Suppressor macrophage treated with lipopolysaccharide for 1 hour (primary cell): ENCODE measurements at regions not wholly inside any gene's neighbourhood (a gene's known extent, or its start where the extent isn't known, plus 50 kb on each side); places are given as distances from the start of the nearest gene placed in this dataset.
"Not testable (repeated sequence)": the region's sequence is repeated elsewhere in the genome, so short reads cannot be mapped to it uniquely, and the experiment has no call there.

Experiments
- DNase-seq, 3 donors: peaks; one replicate each; pipeline ENCODE4 v3.0.0-alpha.2; 2020 to 2022

DNA sequence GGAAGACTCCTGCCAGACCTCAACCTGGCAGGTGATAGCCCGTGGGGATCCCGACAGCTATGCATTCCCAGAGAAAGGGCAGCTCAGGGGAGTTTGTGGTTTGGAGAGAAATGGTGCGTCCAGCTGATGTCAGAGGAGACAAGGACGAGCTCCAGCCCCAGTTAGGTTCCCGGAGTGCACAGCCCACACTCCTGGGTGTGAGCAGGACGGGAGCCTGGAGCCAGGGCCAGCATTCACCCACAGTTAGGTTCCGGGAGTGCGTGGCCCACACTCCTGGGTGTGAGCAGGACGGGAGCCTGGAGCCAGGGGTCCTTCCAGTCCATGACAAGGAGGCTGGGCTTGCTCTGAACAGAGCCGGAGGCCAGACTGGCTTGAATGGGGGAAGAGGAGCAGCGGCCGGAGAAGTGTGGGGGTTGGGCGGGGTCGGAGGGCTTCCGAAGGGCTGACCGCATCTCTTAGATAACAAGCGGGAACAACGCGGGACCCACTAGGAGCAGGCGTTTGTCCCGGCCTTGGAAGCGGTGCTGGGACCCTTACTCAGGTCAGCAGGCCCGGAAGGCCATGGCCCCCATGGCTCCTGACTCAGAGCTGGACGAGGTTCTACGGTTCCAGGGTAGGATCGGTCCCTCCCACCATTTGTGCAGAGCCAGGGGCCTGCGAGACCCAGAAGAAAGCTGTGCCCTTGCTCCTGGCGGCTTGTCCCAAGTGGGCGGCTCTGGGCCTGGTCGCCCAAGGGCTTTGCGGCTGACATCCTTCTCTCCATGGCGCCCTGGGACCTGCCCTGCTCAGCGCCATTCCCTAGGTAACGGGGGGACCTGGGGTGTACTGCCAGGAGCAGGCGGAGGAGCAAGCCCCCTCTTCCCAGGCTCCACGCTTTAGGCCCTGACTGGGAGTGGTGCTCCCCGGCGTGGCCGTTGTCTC is 185.6 kb downstream of the RTP5 start:
- DNase-seq: no peak

DNA sequence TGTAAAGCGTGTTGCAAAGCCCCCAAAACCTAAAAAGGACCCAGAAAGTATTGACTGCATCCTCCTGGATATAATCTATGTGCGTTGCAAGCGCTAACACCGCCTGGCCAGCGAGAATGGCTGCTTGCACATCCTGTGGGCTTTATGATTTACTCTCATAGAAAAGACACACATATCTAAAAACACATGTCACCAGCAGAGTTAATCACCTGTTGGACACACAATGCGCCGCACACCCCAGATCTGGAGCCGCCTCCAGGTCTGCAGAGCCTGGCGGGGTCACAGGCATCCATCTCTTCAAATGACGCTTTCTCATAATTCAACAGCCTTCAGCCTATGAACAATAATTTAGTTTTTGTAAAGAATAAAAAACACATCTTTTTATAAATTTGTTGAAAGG is 186.5 kb downstream of the RTP5 start:
- no peak for DNase-seq

DNA sequence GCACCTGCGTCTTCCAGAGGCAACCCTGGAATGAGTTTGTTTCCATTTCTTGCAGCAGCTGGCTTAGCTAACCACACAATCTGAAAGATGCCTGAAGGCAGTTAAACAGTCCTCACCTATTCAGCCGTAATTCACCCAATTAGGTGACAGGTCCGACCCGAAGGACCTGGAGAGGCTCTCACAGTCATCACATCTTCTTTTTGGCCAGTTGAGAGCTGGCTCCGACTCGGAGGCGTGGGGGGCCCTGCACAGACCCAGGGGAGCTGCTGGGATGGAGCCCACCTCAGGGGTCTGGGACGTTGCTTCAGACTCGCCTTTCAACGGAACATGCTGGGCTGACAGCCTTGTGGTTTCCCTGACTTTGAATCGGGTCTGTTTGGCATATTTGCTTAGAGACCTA is 187.3 kb downstream of the RTP5 start:
- no peak for DNase-seq

DNA sequence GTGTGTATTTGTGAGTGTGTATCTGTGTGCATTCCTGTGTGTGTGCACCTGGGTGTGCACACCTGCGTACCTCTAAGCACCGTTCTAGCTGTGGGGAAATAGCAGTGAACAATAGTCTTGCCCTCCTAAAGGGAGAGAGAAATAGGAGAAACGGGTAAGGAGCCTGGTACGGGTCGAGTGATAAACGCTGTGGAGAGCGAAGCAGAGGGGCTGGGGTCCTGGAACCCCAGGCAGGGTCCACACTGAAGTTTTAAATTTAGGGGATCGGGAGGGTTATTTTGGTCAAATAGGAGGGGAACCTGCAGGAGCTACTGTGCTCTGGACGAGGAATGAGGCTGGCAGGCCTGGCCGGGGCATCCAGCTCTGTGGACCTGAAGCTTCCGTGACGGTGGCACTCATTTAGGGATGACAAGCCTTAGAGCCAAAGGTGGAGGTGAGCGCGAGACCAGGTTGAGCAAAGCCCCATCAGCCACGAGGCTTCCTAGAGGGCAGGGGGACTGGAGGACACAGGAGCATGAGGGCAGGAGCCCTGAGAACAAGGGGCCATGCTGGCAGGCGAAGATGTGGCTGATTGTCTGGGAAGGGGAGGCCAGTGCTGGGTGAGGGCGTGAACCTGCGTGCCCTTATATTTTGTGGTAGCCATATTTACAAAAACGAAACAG is 188.0 kb downstream of the RTP5 start:
- no peak for DNase-seq

DNA sequence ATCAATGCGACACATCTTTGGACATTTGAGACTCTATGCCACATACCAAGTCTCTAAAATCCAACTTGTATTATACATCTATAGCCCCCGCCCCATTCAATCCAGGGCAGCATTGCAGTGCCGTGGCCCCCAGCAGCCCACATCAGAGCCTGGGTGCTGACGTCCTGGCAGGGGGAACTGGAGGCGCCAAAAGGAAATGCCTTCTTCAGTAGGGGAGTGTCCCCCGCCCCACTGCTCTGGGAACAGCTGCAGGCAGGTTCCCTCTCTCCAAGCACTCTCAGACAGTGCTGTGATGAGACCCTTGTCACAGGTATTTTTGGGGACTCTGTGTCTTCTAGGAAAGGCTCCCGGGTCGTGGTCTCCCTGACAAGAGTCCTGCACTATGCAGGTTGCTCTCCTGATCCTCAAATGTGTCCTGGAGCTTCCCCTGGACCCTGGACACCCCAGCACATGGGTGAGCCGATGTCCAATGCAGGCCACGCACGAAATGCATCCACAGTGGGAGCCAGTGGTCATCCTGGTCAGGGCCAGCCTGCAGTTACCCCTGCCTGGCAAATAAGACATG is 188.7 kb downstream of the RTP5 start:
- no peak for DNase-seq

DNA sequence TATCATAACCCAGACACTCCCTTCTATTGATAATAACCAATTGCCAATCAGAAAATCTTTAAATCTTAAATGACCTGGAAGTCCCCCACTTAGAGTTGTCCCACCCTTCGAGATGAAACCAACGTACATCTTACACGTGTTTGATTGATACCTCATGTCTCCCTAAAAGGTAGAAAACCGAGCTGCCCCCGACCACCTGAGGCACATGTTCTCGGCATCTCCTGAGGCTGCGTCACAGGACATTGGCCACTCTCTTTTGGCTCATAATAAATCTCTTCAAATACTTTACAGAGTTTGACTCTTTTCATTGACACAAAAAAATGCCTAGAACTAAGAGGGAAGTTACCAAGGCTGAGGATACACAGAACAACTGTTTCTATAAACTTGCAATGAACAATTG is 190.0 kb downstream of the RTP5 start:
- no peak for DNase-seq

DNA sequence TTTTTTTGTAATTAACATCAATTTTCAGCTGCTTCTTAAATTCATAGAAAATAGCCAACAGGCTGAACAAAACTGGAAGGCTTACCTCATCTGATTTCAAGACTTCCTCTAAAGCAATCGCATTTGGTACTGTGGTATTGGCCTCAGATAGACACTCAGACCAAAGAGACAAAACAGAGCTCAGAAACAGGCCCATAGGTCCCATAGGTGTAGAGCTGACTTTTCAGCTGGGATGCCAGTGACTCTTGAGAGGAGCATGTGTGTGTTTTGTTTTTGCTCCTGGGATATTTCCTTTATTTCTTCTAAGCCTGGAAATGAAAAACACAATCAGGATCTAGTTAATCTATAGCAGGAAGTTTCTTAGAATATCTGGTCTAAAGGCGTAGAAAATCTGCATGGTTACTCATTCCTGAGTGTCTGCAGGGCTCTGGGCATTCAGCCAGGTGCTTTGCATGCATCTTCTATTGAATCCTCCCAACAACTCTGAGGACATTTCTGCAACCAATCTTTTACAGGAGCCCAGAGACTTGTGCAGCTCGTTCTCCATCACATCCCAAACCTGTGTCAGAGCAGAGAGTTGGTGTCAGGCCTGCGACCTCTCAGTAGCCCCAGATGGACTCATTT is 190.8 kb downstream of the RTP5 start:
- DNase-seq: no peak

DNA sequence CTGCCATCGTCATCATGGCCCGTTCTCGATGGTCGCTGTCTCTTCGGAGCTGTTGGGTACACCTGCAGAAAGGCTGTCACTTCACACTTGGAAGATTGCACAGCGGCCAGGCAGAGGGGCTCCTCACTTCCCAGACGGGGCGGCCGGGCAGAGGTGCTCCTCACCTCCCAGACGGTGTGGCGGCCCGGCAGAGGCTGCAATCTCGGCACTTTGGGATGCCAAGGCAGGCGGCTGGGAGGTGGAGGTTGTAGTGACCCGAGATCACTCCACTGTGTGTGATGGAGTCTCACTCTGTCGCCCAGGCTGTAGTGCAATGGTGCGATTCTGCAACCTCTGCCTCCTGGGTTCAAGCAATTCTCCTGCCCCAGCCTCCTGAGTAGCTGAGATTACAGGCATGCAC is 192.4 kb downstream of the RTP5 start:
- DNase-seq: not testable (repeated sequence)

DNA sequence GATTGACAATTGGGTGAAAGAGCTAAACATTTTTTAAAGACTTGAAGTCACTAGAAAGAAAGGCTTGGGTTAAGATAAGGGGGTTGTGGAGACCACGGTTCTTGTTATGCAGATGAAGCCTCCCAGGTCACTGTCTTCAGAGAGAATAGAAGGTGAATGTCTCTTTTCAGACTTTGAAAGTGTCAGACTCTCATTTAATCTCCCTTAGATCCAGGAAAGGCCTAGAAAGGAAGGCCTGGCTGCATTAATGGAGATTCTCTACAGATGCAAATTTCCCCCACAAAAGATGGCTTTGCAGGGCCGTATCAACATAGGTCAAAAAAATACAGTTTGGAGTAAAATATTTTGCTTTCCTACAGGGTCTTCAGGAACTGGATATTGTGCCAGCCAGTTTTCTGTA is 193.9 kb downstream of the RTP5 start:
- no peak for DNase-seq

DNA sequence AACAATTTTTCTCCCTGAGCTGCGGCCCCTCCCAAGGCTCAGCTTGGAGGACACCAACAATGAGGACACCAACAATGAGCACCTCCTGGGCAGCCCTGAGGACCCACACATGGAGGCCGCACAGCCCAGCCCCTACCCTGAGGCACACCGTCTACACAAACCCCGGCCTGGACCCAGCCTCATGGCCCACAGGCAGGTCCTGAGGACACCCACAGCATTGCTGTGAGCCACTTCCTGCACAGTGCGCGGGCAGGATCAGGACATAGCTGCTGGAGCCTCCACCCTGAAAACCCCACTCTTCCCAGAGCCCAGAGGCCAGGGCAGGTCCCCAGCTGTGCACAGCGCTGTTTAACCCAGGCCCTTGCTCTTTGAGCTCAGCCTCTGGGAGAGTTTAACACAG is 194.3 kb downstream of the RTP5 start:
- DNase-seq: no peak

DNA sequence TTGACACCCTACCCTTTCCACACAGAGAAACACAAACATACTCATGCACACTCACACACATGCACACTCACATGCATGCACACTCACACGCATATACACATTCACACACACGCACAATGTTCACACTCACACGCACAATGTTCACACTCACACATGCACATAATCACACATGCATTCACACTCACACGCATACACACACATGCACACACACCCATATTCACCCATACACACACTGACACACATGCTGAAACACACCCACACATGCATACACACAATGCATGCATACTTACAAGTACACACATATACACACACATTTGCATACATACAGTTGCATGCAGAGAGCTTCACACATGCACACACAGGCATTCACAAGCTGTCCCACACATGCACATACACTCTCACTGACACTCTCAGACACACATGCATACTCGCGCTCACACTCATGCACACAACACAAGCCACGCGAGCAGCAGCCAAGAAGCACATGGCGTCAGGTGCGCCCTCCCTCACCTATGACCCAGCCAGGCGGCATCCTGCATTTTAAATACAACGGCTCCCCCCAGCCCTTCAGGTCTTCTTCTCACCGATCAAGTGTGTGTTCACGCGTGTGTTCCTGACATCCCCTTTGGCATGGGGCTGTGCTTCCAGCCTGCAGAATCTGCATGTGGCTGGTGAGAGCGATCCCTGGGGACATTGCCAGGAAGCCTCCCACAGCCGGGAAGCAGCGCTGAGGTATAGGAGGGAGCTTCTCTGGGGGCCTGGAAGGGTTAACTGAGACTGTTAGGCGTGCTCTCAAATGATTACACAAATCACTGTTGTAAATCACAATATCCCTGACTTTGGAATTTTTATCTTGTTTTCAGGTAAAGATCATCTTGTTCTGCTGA is 195.1 kb downstream of the RTP5 start:
- no peak for DNase-seq

DNA sequence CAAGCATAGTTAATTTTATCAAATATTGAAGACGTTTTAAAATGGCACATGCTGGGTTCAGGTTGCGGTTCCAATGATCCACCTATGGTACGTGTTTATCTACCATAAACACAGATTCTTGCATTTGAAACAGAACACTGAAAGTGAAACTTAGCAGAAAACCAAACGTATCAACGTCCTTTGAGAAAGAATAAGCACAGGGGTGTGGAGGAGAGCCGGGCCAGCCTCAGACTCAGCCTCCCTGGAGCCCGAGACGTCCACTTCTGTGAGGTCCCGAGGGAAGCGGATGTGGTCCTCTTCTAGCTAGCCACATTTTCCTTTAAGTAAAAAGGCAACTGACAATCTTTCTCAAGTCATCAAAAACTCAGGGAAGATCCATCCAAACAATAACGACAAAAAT is 195.9 kb downstream of the RTP5 start:
- no peak for DNase-seq

DNA sequence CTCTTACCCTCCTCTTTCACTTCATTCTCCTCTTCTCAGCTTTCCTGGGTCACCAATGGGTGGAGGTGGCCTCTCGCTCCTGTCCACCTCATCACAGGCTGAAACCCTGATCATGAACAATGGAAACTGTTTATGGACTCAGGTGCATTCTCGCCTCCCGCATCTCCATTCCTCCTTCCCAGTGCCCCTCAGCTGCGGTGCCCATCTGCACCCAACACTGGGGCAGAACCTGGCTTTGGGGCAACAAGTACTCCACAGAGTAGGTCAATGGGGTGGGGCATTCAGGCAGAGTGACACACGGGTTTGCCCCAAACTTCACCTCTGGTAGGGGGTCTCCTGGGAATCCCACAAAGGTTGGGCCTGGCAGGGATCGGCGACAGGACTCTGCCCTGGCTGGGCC is 199.5 kb downstream of the RTP5 start:
- DNase-seq: no peak

DNA sequence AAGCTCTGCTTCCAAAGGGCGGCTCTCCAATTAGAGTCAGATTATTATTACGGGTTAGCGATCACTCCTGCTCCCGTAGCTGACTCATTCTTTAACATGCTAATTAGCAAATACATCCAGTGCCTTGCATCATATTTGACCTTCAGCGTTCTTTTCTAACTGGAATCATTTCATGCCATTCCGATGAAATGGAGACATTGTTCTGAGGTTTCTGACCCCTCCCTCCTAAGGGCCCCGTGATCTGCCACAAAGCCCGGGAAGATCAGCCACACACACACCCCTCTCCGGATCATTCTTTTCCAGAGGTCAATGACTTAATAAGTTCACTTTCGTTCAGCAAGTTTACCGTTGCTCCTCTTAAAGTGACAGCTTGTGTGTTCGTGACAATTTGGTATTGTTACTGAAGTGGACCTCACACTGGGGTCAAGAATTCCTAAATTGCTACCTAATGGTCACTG is 200.4 kb downstream of the RTP5 start:
- not testable (repeated sequence) for DNase-seq

DNA sequence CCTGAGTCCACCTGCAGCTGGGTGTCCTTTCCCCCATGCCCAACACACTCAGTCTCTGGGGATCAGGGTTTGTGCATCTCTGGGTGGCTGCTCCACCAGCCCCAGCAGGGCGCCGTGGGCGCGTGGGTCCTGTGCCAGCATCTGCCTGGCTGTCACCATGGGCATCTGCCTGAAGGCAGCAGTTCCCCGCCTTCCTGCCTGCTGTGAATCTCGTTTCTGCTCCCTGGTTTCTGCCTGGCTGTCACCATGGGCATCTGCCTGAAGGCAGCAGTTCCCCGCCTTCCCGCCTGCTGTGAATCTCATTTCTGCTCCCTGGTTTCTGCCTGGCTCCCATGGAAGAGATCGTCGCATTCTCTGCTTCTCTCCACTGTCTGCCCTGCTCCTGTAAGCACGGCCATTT is 201.2 kb downstream of the RTP5 start:
- DNase-seq: not testable (repeated sequence)

DNA sequence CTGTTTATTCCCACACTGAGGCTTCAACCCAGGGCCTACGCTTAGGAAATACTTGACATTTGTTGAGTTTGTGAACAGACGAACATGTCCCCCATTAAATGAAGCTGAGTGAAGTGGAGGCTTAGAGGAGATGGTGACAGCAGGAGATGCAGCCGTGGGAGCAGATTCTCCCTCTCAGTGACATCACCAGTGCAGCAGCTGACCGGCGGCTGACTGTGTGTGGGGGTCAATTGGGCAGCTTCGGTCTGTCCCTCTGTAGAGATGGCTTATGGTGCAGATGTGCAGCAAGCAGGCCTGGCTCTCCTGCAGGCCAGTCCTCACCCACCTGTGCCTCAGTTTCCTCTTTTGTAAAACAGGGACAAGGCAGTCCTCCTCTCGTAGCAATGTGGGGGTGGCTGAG is 201.8 kb downstream of the RTP5 start:
- DNase-seq: peak in 2 of 3 donors; percentile 24 to 42

DNA sequence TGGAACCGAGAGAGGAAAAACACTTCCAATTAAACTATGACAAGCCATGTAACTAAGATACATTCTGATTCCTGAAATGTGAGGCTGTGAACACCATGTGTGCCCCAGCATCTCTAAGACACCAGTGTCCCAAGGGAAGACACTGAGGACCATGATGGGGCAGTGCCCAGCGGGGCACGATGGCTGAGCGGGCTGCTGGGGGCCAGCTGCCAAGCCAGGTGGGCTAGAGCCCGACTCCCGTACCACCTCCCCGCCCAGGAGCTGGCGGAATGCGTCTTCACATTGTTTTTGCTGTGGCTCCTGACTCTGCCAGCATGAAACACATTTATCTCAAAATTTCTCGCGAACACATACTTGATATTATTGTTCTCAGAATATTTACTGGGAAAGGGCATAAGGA is 202.4 kb downstream of the RTP5 start:
- not testable (repeated sequence) for DNase-seq

DNA sequence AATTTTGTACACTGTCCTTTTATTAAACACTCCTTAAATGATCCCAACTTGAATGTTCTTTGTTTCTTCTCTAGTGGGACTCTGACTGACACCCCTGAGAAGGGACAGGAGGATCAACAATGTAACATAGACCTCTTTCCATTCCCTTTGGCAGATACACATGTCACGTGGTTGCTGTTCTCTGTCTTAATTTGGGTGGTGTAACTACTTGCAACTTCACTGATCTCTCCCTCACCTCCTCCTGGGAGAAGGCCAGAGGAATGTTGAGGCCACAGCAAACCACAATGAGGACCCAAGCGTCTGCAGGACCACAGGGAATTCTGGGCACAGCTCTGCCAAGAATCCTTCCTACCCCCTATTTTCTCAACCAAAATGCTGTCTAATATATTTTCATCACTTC is 205.6 kb downstream of the RTP5 start:
- no peak for DNase-seq

DNA sequence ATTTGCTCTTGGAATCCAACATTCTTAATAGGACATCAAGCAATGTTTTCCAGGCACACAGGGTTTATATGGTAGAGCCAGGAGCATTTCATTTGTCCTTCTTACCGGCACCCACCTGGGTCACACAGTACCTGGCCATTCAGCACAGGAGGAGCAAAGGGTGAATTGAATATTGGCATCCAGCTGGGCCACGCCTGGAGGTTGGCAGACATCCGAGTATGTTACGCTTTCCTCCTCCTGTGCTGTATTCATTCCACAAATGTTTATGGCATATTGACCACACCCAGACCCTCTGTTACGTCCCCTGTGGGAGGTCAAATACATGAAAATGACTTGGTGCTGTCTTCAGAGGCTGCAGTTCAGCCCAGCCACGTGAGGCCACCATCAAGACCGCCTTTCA is 206.2 kb downstream of the RTP5 start:
- DNase-seq: no peak

DNA sequence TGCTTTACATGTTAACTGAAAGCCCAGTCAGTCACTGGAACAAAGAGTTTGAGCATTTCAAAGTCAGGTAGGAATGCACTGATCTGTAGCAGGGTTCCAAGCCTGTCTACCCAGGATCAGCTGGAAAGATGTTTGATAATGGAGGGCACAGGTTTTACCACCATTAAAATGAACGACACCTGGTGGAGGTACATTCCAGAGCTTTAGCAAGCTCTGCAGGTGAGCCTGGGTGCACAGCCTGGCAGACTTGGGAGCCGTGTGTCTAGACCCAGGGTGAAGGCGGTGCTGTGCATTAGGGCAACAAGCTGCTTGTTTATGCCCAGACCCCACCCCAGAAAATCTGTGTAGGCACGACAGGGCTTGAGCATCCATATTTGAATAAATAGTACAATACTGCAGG is 206.7 kb downstream of the RTP5 start:
- not testable (repeated sequence) for DNase-seq

DNA sequence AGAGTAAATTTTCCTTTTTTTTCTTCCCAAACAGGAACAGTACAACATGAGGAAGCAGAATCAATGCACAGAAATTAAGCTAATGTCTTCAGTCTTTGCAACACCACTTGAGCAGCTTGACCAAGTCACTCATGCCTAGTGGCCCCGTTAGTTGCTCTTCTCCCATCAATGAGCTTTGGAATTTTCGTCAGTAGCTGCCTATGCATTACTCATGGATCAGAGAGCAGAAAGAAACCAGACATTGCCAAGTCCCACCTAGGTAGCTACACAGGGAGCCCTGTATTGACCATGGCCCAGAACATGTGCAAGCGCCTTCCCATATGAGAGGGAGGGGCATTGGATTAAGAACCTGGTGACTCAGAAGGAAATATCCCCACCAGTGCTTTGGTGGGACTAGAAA is 208.9 kb downstream of the RTP5 start:
- DNase-seq: not testable (repeated sequence)

DNA sequence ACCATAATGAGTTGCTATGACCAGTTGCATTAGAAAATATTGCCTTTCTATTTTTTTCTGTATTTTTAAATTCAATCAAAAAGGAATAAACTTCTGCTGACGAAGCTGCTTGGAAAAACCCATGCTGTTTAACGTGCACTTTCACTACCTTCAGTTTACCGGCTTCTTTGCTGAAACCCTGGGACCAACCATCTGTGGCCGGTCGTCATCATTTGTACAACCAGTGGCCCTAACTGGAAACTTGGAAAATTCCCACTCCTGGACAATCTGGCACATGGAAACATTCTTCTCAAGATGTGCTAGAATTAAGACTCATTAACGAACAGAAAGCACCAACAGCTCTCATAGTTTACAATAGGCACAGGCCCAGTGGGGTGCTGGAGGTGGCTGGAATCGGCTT is 210.3 kb downstream of the RTP5 start:
- DNase-seq: not testable (repeated sequence)
